ENCODE measurements at regions not wholly inside any gene's neighbourhood (a gene's known extent, or its start where the extent isn't known, plus 50 kb on each side); places are given as distances from the start of the nearest gene placed in this dataset.
A peak's percentile ranks its signal among the peaks of the same experiment; 100 is the strongest.

DNA sequence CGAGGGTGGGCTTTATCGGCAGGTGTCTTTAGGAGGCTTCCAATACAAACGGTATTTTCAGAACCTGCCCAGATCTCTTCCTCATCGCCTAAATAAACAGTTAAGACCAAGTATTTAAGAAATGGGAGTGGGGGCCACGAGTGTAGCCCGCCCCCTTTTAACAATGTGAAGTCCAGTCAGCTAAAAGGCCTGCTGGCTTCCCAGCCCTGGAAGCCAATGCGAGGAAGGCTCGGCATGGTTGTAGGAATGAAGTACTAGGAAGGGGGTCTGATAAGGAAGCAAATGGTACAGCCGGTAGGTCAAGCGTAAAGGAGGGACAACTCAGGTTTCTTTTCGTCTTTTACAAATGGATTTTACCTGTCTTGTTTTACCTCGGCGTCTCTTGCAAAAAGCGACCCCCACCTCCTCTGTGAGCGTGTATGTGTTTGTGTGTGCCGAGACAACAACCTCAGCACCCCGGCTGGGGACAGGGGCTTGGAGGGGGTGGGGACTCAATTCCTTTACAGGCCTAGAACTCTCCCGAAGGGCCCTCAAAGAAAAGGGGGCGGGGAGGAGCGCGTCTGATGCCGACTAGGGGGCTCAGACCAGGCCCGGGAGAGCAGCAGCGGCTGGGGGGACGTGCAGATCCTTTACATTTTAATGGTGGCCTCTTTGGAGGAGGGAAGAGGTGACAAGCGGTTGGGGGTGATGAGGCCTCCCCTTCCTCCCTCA lies 147.6 kb downstream of the GPR85 start (continued):
- TF ChIP-seq, protein P1, sequence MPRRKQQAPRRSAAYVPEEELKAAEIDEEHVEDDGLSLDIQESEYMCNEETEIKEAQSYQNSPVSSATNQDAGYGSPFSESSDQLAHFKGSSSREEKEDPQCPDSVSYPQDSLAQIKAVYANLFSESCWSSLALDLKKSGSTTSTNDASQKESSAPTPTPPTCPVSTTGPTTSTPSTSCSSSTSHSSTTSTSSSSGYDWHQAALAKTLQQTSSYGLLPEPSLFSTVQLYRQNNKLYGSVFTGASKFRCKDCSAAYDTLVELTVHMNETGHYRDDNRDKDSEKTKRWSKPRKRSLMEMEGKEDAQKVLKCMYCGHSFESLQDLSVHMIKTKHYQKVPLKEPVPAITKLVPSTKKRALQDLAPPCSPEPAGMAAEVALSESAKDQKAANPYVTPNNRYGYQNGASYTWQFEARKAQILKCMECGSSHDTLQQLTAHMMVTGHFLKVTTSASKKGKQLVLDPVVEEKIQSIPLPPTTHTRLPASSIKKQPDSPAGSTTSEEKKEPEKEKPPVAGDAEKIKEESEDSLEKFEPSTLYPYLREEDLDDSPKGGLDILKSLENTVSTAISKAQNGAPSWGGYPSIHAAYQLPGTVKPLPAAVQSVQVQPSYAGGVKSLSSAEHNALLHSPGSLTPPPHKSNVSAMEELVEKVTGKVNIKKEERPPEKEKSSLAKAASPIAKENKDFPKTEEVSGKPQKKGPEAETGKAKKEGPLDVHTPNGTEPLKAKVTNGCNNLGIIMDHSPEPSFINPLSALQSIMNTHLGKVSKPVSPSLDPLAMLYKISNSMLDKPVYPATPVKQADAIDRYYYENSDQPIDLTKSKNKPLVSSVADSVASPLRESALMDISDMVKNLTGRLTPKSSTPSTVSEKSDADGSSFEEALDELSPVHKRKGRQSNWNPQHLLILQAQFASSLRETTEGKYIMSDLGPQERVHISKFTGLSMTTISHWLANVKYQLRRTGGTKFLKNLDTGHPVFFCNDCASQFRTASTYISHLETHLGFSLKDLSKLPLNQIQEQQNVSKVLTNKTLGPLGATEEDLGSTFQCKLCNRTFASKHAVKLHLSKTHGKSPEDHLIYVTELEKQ (tag by site-specific recombination; IDR thresholded peaks at IDR 0.05; ENCODE audit: borderline replicate concordance) = no peak
- TF ChIP-seq, protein P2, sequence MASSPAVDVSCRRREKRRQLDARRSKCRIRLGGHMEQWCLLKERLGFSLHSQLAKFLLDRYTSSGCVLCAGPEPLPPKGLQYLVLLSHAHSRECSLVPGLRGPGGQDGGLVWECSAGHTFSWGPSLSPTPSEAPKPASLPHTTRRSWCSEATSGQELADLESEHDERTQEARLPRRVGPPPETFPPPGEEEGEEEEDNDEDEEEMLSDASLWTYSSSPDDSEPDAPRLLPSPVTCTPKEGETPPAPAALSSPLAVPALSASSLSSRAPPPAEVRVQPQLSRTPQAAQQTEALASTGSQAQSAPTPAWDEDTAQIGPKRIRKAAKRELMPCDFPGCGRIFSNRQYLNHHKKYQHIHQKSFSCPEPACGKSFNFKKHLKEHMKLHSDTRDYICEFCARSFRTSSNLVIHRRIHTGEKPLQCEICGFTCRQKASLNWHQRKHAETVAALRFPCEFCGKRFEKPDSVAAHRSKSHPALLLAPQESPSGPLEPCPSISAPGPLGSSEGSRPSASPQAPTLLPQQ (tag by site-specific recombination; IDR thresholded peaks at IDR 0.05) = 0 out of 2 replicates have a peak, but pooled peaks have one; percentile 18
- TF ChIP-seq HOXD13 (CRISPR knock-in tag; IDR thresholded peaks at IDR 0.05; ENCODE audit: borderline replicate concordance) (no peak), YY1 (tag by site-specific recombination; IDR thresholded peaks at IDR 0.05) (peak; percentile 58), KLF9 (tag by site-specific recombination; IDR thresholded peaks at IDR 0.05; ENCODE audit: low read depth) (peak; percentile 47), ZNF473 (tag by site-specific recombination; IDR thresholded peaks at IDR 0.05) (no peak), ZNF561 (tag by site-specific recombination; IDR thresholded peaks at IDR 0.05; ENCODE audit: borderline replicate concordance) (no peak), KLF8 (tag by site-specific recombination; IDR thresholded peaks at IDR 0.05) (no peak)
- TF ChIP-seq, protein P3, sequence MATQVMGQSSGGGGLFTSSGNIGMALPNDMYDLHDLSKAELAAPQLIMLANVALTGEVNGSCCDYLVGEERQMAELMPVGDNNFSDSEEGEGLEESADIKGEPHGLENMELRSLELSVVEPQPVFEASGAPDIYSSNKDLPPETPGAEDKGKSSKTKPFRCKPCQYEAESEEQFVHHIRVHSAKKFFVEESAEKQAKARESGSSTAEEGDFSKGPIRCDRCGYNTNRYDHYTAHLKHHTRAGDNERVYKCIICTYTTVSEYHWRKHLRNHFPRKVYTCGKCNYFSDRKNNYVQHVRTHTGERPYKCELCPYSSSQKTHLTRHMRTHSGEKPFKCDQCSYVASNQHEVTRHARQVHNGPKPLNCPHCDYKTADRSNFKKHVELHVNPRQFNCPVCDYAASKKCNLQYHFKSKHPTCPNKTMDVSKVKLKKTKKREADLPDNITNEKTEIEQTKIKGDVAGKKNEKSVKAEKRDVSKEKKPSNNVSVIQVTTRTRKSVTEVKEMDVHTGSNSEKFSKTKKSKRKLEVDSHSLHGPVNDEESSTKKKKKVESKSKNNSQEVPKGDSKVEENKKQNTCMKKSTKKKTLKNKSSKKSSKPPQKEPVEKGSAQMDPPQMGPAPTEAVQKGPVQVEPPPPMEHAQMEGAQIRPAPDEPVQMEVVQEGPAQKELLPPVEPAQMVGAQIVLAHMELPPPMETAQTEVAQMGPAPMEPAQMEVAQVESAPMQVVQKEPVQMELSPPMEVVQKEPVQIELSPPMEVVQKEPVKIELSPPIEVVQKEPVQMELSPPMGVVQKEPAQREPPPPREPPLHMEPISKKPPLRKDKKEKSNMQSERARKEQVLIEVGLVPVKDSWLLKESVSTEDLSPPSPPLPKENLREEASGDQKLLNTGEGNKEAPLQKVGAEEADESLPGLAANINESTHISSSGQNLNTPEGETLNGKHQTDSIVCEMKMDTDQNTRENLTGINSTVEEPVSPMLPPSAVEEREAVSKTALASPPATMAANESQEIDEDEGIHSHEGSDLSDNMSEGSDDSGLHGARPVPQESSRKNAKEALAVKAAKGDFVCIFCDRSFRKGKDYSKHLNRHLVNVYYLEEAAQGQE (tag by site-specific recombination; IDR thresholded peaks at IDR 0.05) = peak; percentile 76
- TF ChIP-seq, protein P4, sequence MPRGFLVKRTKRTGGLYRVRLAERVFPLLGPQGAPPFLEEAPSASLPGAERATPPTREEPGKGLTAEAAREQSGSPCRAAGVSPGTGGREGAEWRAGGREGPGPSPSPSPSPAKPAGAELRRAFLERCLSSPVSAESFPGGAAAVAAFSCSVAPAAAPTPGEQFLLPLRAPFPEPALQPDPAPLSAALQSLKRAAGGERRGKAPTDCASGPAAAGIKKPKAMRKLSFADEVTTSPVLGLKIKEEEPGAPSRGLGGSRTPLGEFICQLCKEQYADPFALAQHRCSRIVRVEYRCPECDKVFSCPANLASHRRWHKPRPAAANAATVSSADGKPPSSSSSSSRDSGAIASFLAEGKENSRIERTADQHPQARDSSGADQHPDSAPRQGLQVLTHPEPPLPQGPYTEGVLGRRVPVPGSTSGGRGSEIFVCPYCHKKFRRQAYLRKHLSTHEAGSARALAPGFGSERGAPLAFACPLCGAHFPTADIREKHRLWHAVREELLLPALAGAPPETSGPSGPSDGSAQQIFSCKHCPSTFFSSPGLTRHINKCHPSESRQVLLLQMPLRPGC (tag by site-specific recombination; IDR thresholded peaks at IDR 0.05) = no peak; the same call in 1 of the 2 replicates
- TF ChIP-seq, protein P5, sequence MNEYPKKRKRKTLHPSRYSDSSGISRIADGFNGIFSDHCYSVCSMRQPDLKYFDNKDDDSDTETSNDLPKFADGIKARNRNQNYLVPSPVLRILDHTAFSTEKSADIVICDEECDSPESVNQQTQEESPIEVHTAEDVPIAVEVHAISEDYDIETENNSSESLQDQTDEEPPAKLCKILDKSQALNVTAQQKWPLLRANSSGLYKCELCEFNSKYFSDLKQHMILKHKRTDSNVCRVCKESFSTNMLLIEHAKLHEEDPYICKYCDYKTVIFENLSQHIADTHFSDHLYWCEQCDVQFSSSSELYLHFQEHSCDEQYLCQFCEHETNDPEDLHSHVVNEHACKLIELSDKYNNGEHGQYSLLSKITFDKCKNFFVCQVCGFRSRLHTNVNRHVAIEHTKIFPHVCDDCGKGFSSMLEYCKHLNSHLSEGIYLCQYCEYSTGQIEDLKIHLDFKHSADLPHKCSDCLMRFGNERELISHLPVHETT (tag by site-specific recombination; IDR thresholded peaks at IDR 0.05) = no peak

DNA sequence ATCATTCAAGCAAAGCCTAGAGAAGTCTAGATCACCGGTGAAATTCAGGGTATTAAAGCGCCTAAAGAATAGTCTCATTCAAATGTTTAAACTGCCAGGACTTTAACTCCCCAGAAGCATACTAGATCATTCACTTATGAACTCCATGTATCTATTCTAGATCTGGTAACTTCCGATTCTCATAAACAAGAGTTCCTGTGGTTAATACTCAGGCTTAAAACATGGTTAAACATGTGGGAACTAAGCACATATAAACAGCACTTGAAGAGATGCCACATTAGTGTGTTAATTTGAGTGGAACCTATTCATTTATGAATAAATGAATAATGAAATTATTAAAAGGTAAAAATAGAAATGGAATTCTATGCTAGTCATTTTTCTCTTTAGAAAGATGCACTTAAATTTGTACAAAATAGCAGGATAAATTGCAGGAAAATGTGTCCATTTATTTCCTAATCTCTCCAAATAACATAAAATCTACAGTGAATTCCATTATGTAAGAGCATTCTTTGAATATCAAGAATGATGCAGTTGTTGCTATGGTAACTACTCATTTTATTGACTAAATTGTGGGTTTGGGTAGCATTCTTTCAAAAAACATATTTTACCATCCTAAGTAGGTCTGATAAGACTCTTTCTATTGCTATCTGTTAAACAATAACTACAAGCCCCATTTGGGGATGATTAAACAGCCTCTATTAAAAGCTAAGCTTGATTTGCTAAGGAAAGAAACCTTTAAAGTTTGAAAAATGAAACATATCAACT lies 147.6 kb upstream of the TMEM168 start:
- Histone ChIP-seq H3K4me1 (ENCODE audit: control insufficient read depth, insufficient read depth, low read length) (no peaks in the 10 kb centered on the region), H3K36me3 (ENCODE audit: control insufficient read depth in 2 of 2, insufficient read depth in 1 of 2, low read length in 2 of 2) (peaks cover 0 to 3% of the 10 kb centered on the region in 2 experiments; a peak in 2 of 3 replicates), H3K27ac (ENCODE audit: extremely low read depth, low read depth, low read length) (no peak overlapping the region), H3K9me3 (ENCODE audit: control insufficient read depth, insufficient read depth, low read depth, low read length) (no peaks in the 10 kb centered on the region), H3K4me3 (ENCODE audit: low read depth, low read length) (peak overlapping the region; percentile 96)
- ChIA-PET POLR2A (no interaction called here), CTCF (no interaction called here)
- TF ChIP-seq ZNF558 (tag by site-specific recombination; IDR thresholded peaks at IDR 0.05) = no peak
- TF ChIP-seq, protein P6, sequence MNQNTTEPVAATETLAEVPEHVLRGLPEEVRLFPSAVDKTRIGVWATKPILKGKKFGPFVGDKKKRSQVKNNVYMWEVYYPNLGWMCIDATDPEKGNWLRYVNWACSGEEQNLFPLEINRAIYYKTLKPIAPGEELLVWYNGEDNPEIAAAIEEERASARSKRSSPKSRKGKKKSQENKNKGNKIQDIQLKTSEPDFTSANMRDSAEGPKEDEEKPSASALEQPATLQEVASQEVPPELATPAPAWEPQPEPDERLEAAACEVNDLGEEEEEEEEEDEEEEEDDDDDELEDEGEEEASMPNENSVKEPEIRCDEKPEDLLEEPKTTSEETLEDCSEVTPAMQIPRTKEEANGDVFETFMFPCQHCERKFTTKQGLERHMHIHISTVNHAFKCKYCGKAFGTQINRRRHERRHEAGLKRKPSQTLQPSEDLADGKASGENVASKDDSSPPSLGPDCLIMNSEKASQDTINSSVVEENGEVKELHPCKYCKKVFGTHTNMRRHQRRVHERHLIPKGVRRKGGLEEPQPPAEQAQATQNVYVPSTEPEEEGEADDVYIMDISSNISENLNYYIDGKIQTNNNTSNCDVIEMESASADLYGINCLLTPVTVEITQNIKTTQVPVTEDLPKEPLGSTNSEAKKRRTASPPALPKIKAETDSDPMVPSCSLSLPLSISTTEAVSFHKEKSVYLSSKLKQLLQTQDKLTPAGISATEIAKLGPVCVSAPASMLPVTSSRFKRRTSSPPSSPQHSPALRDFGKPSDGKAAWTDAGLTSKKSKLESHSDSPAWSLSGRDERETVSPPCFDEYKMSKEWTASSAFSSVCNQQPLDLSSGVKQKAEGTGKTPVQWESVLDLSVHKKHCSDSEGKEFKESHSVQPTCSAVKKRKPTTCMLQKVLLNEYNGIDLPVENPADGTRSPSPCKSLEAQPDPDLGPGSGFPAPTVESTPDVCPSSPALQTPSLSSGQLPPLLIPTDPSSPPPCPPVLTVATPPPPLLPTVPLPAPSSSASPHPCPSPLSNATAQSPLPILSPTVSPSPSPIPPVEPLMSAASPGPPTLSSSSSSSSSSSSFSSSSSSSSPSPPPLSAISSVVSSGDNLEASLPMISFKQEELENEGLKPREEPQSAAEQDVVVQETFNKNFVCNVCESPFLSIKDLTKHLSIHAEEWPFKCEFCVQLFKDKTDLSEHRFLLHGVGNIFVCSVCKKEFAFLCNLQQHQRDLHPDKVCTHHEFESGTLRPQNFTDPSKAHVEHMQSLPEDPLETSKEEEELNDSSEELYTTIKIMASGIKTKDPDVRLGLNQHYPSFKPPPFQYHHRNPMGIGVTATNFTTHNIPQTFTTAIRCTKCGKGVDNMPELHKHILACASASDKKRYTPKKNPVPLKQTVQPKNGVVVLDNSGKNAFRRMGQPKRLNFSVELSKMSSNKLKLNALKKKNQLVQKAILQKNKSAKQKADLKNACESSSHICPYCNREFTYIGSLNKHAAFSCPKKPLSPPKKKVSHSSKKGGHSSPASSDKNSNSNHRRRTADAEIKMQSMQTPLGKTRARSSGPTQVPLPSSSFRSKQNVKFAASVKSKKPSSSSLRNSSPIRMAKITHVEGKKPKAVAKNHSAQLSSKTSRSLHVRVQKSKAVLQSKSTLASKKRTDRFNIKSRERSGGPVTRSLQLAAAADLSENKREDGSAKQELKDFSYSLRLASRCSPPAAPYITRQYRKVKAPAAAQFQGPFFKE (tag by site-specific recombination; IDR thresholded peaks at IDR 0.05; ENCODE audit: borderline replicate concordance) = no peak
- TF ChIP-seq, protein P2 (tag by site-specific recombination; IDR thresholded peaks at IDR 0.05) = no peak
